HepG2 (cell line): ENCODE measurements at regions not wholly inside any gene's neighbourhood (a gene's known extent, or its start where the extent isn't known, plus 50 kb on each side); places are given as distances from the start of the nearest gene placed in this dataset.

Source experiments
- CTCF ChIP-seq: sonication (generic); formaldehyde crosslinking; IDR thresholded peaks from 2 replicates; pipeline ENCODE4 v1.5.0; 2020; ENCODE audit warnings: mild to moderate bottlenecking, missing genetic modification reagents, moderate library complexity
- FOXK1 ChIP-seq: sonication (generic); formaldehyde crosslinking; IDR thresholded peaks from 2 replicates; pipeline ENCODE4 v1.4.0; 2020; ENCODE audit warnings: low read depth, missing genetic modification reagents, borderline replicate concordance
- MEIS1 ChIP-seq: sonication (generic); formaldehyde crosslinking; IDR thresholded peaks from 2 replicates; pipeline ENCODE4 v1.9.0; 2021; ENCODE audit warnings: mild to moderate bottlenecking, missing genetic modification reagents, moderate library complexity, borderline replicate concordance
- PREB ChIP-seq: sonication (generic); formaldehyde crosslinking; IDR thresholded peaks from 2 replicates; pipeline ENCODE4 v1.4.0; 2020; ENCODE audit warnings: missing genetic modification reagents
- RAD21 ChIP-seq: fragments of 450-650 bp; formaldehyde crosslinking; IDR thresholded peaks from 2 replicates; pipeline ENCODE4 v1.5.0; 2020; ENCODE audit warnings: mild to moderate bottlenecking
- RORA ChIP-seq: sonication (generic); formaldehyde crosslinking; IDR thresholded peaks from 2 replicates; pipeline ENCODE4 v1.5.0; 2020; ENCODE audit warnings: mild to moderate bottlenecking, missing genetic modification reagents, moderate library complexity
- TAF1 ChIP-seq: sonication (generic); formaldehyde crosslinking; IDR thresholded peaks from 2 replicates; pipeline ENCODE4 v1.4.0; 2020; ENCODE audit warnings: missing genetic modification reagents
- ZNF331 ChIP-seq: sonication (generic); formaldehyde crosslinking; IDR thresholded peaks from 2 replicates; pipeline ENCODE4 v1.4.0; 2020; ENCODE audit warnings: missing genetic modification reagents
- ZNF34 ChIP-seq: sonication (generic); formaldehyde crosslinking; IDR thresholded peaks from 2 replicates; pipeline ENCODE4 v1.4.0; 2020; ENCODE audit warnings: mild to moderate bottlenecking, missing genetic modification reagents, borderline replicate concordance
- ZNF556 ChIP-seq: sonication (generic); formaldehyde crosslinking; IDR thresholded peaks from 2 replicates; pipeline ENCODE4 v1.4.0; 2020; ENCODE audit warnings: mild to moderate bottlenecking, missing genetic modification reagents, borderline replicate concordance
- ZSCAN12 ChIP-seq: sonication (generic); formaldehyde crosslinking; IDR thresholded peaks from 2 replicates; pipeline ENCODE4 v1.9.0; 2021; ENCODE audit warnings: mild to moderate bottlenecking, missing genetic modification reagents
- TF ChIP-seq, protein P1 (sequence below): IDR thresholded peaks from 2 replicates; pipeline ENCODE4 v1.6.1; 2016; ENCODE audit warnings: missing compliant biosample characterization, missing genetic modification reagents, borderline replicate concordance
- TF ChIP-seq, protein P2 (sequence below): IDR thresholded peaks from 2 replicates; pipeline ENCODE4 v1.6.1; 2012; ENCODE audit warnings: inconsistent platforms

GRCh38 chrX:53883196-53883595, 161.1 kb downstream of the PHF8 start:
- TF ChIP-seq MEIS1 (CRISPR knock-in tag), result no peak
- TF ChIP-seq TAF1, result no peak
- TF ChIP-seq ZNF34 (CRISPR knock-in tag), result no peak
- TF ChIP-seq CTCF (CRISPR knock-in tag), result no peak
- no peak for TF ChIP-seq RAD21
- no peak for TF ChIP-seq FOXK1
- TF ChIP-seq RORA (CRISPR knock-in tag), result no peak
- TF ChIP-seq, protein P1, sequence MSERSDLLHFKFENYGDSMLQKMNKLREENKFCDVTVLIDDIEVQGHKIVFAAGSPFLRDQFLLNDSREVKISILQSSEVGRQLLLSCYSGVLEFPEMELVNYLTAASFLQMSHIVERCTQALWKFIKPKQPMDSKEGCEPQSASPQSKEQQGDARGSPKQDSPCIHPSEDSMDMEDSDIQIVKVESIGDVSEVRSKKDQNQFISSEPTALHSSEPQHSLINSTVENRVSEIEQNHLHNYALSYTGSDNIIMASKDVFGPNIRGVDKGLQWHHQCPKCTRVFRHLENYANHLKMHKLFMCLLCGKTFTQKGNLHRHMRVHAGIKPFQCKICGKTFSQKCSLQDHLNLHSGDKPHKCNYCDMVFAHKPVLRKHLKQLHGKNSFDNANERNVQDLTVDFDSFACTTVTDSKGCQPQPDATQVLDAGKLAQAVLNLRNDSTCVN (CRISPR knock-in tag), result no peak
- TF ChIP-seq ZSCAN12 (CRISPR knock-in tag), result no peak
- TF ChIP-seq, protein P2, sequence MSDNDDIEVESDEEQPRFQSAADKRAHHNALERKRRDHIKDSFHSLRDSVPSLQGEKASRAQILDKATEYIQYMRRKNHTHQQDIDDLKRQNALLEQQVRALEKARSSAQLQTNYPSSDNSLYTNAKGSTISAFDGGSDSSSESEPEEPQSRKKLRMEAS, result no peak
- no peak for TF ChIP-seq PREB (CRISPR knock-in tag)
- TF ChIP-seq ZNF331, result no peak
- TF ChIP-seq ZNF556, result no peak
